ENCODE measurements at regions not wholly inside any gene's neighbourhood (a gene's known extent, or its start where the extent isn't known, plus 50 kb on each side); places are given as distances from the start of the nearest gene placed in this dataset.

DNA sequence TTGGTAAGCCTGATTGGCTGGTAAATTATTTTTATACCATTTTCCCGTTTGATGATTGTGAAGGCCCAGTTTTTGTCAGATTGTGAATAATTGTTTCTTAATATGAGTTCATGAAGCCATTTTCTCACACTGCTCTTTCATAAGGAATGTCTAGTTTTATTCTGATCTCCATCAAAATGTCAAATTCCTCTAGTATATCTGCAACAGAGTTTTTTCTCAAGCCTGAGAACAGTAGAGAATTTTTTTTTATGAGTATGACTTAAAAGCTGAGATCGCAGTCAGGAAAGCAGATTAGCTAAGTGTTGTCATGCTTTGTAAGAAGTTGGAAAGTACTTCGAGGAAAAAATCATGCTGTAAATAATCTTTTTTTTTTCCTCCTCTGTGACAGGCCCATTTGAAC is 484.9 kb upstream of the ATP2B1 start:
- no peak for TF ChIP-seq CTCF (IDR thresholded peaks at IDR 0.05; ENCODE audit: insufficient read depth, low read depth, low read length)
- DNase-seq (ENCODE audit: low read depth), result no peak
- H3K4me3 ChIP-seq (ENCODE audit: low read depth, low read length), result no peak overlapping the region

GRCh38 chr12:90188857-90189256 is 480.2 kb upstream of the ATP2B1 start:
- H3K4me3 ChIP-seq (ENCODE audit: low read depth, low read length), result no peak overlapping the region
- DNase-seq (ENCODE audit: low read depth), result no peak
- TF ChIP-seq CTCF (IDR thresholded peaks at IDR 0.05; ENCODE audit: insufficient read depth, low read depth, low read length), result no peak

DNA sequence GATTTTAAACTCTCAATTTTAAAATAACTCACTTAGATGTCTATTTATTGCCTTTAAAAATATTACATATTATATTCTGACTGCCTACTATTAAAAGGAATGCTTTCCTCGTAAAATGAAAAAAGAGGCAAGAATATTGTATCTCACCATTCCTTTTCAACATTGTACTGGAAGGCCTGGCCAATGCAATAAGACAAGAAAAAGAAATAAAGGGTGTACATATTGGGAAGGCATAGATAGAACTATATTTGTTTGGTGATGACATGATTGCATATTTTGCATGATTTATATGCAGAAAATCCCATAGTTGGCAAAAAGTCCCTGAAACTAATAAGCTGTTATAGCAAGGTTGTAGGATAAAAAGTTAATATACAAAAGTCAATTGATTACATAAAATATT is 474.6 kb upstream of the ATP2B1 start:
- DNase-seq (ENCODE audit: low read depth), result no peak
- no peak overlapping the region for H3K4me3 ChIP-seq (ENCODE audit: low read depth, low read length)
- TF ChIP-seq CTCF (IDR thresholded peaks at IDR 0.05; ENCODE audit: insufficient read depth, low read depth, low read length), result no peak

DNA sequence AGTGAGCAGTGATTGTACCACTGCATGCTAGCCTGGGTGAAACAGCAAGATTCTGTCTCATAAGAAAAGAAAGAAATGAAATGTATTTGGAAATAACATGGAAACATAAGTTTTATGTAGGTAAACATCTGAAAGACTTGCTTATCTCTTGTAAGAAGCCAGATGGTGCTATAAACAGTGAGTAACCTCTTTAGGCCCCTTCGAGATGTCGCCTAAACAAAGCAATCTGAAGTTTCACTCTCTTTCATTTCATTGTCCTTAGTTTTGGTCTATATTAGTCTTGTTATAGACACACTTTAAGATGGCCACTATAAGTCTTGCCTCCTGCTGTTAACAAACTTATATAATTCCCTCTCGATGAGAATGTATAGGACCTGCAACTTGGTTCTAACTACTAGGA is 472.6 kb upstream of the ATP2B1 start:
- H3K4me3 ChIP-seq (ENCODE audit: low read depth, low read length), result no peak overlapping the region
- DNase-seq (ENCODE audit: low read depth), result peak; percentile 11
- no peak for TF ChIP-seq CTCF (IDR thresholded peaks at IDR 0.05; ENCODE audit: insufficient read depth, low read depth, low read length)

DNA sequence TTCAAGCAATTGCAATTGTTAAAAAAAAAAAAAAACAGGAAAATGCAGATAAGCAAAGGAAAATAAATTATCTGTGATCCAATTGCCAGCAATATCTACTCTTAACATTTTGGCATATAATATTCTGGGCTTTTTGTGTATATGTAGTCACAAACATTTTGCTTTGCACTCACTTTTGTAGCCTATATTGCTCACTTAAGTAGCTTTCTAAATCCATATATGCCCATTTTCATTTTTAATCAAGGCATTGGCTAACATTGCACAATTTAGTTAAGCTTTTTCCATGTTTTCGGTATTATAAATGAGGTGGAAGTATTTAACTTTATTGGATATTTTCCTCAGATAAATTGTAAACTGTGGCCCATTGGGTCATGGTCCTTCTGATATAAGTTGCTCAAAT is 466.3 kb upstream of the ATP2B1 start:
- no peak for TF ChIP-seq CTCF (IDR thresholded peaks at IDR 0.05; ENCODE audit: insufficient read depth, low read depth, low read length)
- no peak overlapping the region for H3K4me3 ChIP-seq (ENCODE audit: low read depth, low read length)
- DNase-seq (ENCODE audit: low read depth), result no peak

- DNase-seq (ENCODE audit: low read depth), result peak; percentile 10
- TF ChIP-seq CTCF (IDR thresholded peaks at IDR 0.05; ENCODE audit: insufficient read depth, low read depth, low read length), result no peak
- H3K4me3 ChIP-seq (ENCODE audit: low read depth, low read length), result no peak overlapping the region
These were observed 465.5 kb upstream of the ATP2B1 start for GRCh38 chr12:90174198-90174510.

DNA sequence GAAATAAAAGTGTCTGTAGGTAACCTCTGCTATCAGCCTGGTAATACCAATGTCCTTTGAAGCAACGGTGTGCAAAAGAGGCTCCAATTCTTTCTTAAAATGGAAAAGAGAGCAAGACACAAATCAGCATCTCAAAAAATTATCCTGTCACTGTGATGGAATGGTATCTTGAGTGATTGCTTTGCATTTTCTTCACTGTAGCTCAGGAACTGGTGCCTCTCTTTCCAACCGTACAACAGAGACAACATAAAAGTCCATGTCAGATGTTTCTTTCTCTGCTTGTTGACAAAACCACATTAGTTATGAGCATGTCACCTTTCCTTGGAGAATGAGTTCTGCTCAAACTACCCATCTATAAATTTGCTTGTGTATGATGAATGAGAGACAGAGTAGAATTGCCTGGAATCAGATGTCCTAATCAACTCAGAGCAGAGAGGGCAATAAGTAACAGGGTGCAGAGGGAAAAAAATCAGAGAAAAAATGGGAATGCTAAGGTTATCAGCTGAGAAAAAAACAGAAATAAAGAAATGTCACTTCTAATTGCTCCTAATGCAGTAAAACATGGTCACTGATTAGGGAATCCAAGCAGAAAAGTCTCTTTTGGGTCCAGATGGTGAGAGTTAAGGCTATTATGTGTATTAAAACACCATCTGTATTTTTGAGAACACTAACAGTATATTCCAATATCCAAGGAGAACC is 465.0 kb upstream of the ATP2B1 start:
- no peak for DNase-seq (ENCODE audit: low read depth)
- no peak overlapping the region for H3K4me3 ChIP-seq (ENCODE audit: low read depth, low read length)
- no peak for TF ChIP-seq CTCF (IDR thresholded peaks at IDR 0.05; ENCODE audit: insufficient read depth, low read depth, low read length)
